ENCODE measurements at regions not wholly inside any gene's neighbourhood (a gene's known extent, or its start where the extent isn't known, plus 50 kb on each side); places are given as distances from the start of the nearest gene placed in this dataset.
"Not testable (repeated sequence)": the region's sequence is repeated elsewhere in the genome, so short reads cannot be mapped to it uniquely, and the experiment has no call there.

- TF ChIP-seq, protein P1, sequence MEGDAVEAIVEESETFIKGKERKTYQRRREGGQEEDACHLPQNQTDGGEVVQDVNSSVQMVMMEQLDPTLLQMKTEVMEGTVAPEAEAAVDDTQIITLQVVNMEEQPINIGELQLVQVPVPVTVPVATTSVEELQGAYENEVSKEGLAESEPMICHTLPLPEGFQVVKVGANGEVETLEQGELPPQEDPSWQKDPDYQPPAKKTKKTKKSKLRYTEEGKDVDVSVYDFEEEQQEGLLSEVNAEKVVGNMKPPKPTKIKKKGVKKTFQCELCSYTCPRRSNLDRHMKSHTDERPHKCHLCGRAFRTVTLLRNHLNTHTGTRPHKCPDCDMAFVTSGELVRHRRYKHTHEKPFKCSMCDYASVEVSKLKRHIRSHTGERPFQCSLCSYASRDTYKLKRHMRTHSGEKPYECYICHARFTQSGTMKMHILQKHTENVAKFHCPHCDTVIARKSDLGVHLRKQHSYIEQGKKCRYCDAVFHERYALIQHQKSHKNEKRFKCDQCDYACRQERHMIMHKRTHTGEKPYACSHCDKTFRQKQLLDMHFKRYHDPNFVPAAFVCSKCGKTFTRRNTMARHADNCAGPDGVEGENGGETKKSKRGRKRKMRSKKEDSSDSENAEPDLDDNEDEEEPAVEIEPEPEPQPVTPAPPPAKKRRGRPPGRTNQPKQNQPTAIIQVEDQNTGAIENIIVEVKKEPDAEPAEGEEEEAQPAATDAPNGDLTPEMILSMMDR (IDR thresholded peaks at IDR 0.05) = not testable (repeated sequence)
- TF ChIP-seq POLR2A (IDR thresholded peaks at IDR 0.05) = not testable (repeated sequence)
These were observed 158.8 kb upstream of the ZNG1F start for GRCh38 chr9:41347893-41348292.

Data from esophagus squamous epithelium (tissue), 4 donors.